Choroid plexus epithelial cell (primary cell): ENCODE measurements at regions not wholly inside any gene's neighbourhood (a gene's known extent, or its start where the extent isn't known, plus 50 kb on each side); places are given as distances from the start of the nearest gene placed in this dataset.

ENCODE experiments used
- DNase-seq: peaks from one replicate; pipeline ENCODE4 v3.0.0-alpha.2; 2010; ENCODE audit warnings: low read depth
- H3K4me3 ChIP-seq: 2 replicates; pipeline ENCODE4 v1.5.1; 2011; ENCODE audit warnings: low read depth, mild to moderate bottlenecking, control low read depth, low read length, moderate library complexity
- TF ChIP-seq, protein P1 (sequence below): conservative IDR thresholded peaks from 2 replicates; pipeline ENCODE4 v1.5.1; 2011; ENCODE audit warnings: low read depth, mild to moderate bottlenecking, control low read depth, inconsistent platforms, low read length, moderate library complexity

DNA sequence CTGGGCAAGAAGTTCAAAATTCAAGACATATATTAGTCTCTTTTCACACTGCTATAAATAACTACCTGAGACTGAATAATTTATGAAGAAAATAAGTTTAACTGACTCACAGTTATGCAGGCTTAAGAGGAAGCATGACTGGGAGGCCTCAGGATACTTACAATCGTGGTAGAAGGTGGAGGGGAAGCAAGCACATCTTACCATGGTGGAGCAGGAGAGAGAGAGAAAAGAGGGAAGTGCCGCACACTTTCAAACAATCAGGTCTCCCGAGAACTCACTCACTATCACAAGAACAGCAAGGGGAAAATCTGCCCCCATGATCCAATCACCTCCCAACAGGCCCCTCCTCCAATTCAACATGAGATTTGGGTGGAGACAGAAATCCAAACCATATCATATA is 273.3 kb upstream of the RASGEF1B start:
- TF ChIP-seq, protein P1, sequence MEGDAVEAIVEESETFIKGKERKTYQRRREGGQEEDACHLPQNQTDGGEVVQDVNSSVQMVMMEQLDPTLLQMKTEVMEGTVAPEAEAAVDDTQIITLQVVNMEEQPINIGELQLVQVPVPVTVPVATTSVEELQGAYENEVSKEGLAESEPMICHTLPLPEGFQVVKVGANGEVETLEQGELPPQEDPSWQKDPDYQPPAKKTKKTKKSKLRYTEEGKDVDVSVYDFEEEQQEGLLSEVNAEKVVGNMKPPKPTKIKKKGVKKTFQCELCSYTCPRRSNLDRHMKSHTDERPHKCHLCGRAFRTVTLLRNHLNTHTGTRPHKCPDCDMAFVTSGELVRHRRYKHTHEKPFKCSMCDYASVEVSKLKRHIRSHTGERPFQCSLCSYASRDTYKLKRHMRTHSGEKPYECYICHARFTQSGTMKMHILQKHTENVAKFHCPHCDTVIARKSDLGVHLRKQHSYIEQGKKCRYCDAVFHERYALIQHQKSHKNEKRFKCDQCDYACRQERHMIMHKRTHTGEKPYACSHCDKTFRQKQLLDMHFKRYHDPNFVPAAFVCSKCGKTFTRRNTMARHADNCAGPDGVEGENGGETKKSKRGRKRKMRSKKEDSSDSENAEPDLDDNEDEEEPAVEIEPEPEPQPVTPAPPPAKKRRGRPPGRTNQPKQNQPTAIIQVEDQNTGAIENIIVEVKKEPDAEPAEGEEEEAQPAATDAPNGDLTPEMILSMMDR = no peak
- H3K4me3 ChIP-seq = no peak overlapping the region
- no peak for DNase-seq

DNA sequence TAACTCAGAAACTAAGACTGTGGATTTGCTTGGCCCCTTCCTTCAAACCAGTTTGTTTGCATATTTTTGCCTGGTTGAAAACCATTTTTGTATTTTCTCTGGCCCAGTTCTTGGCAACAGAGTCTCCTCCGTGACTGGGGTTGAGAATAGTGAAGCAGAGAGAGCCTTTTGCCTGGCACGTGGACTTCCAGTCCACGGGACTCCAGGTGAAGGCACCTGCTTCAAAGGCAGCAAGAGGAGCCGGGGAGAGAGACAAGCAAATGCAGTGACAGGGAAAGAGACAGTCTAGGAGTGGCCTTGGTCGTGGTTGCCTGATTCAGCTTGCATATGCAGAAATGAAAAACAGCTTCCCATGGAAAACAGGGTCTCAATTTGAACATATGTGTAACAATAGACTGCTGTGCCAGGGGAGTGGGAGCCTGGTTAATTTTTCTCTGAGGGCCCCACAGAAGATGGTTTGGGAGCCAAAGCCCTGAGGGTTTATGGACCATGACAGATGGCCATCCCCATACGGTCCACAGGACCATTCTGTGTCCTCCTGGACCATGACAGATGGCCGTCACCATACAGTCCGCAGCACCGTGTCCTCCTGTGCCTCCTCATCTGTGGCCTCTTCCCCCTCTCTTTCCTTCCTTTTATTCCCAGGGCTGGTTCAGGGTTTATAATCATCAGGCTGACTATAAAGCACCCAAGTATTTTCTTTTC is 272.2 kb upstream of the RASGEF1B start:
- H3K4me3 ChIP-seq = no peak overlapping the region

DNA sequence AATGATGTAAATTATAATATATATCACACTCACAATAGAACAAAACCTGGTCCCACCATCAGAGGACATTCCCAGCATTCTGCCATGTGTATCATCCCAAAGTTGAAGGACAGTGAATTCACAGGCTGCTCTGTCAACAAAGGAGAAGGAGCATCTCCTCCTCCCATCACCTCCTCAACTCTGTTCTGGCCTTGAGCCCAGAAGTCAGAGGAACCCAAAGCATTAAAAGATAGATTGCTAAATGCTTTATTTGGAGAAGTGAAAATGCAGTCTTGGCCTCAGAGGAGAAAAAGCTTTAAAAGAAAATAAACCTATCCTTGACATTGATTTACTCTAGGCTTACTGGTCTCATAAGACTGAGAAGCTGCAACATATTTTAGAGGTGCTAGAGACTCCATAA is 268.8 kb upstream of the RASGEF1B start:
- TF ChIP-seq, protein P1 = no peak
- H3K4me3 ChIP-seq = no peak overlapping the region
- no peak for DNase-seq

More for the DNA sequence above, 272.2 kb upstream of the RASGEF1B start:
- TF ChIP-seq, protein P1 = no peak
- no peak for DNase-seq

DNA sequence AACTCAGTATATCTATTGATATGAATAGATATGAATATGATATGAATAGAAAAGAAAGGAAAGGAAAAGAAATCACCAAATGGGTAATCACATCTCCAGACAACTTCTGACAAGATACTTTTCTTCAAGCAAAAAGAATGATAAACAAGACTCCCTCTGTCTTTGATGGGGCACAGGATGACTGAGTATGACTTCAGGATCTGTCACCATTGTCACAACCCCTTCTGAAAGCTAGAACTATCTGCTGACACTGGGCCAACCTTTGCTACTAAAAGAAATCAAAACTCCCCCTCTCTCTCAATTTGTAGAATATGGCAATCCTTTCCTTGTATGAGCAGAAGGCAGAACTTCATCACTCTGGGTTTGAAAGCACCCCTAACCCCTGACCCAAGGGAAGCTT is 267.2 kb upstream of the RASGEF1B start:
- no peak for DNase-seq
- TF ChIP-seq, protein P1 = no peak
- no peak overlapping the region for H3K4me3 ChIP-seq

DNA sequence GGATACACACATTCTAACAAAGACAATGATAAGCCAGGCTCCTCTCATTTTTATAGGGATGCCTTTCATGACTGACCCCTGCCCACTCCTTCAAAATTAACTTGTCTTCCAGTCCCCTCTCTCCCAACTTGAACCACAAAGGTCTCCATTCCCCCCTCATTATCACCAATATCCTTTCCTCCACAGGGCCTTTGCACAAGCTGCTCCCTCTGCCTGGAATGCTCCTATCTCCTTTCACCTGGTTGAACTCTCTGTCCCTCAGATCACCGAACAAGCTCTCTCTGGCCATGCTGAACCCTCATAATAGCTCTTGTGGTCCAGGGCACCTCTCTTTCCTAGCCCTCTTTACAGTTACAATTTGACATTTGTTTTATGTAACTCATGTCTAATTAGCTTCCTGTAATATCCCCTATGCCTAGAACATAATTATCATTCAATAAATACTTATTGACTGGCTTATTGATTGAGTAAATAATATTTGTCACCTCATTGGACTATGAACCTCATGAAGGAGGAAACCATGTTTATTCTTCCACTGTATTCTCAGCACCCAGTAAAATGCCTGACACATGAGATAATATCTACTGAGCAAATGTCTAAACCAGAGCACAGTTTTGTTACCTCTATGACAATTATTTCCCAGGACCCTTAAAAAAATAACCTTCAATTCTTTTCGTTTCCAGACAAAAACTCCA is 266.3 kb upstream of the RASGEF1B start:
- no peak for DNase-seq
- H3K4me3 ChIP-seq = no peak overlapping the region
- TF ChIP-seq, protein P1 = no peak

DNA sequence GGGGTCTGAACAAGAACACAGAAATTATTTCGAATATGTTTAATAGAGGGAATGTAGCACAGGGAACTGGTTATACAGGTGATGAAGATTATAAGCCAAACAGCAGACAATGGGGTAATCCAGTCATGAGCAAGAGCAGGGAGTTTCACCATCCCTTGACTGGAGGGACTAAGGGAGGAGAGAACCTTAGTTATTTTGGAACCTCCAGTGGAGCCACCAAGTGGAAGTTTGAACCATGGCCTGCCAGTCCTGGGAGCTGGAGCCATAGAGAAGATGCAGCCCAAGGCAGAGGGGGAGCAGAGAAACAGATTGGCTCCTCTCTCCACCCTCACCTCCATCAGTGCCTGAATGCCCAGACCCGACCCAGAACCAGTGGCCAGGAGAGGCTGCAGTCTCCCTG is 264.6 kb upstream of the RASGEF1B start:
- no peak for DNase-seq
- no peak overlapping the region for H3K4me3 ChIP-seq
- TF ChIP-seq, protein P1 = no peak

- DNase-seq = no peak
- TF ChIP-seq, protein P1 = no peak
- H3K4me3 ChIP-seq = no peak overlapping the region
Observed at GRCh38 chr4:81732980-81733379, 261.3 kb upstream of the RASGEF1B start.
